ENCODE measurements at regions not wholly inside any gene's neighbourhood (a gene's known extent, or its start where the extent isn't known, plus 50 kb on each side); places are given as distances from the start of the nearest gene placed in this dataset.

GRCh38 chr2:128451084-128452023 lies 132.7 kb upstream of the HS6ST1 start:
- BruUV-seq (replicated peaks), result no TSS peak
- no peak overlapping the region for H3K27ac ChIP-seq (ENCODE audit: extremely low read depth, low read depth, low read length)
- no peak overlapping the region for H3K4me2 ChIP-seq (ENCODE audit: insufficient read depth, low read length)
- ChIA-PET POLR2A (interaction anchor here (0.7 to 1.2 kb wide), 2 partner anchors 13 to 137 kb away, joined by 3 to 4 read pairs; no protein-coding TSS in a partner anchor), CTCF (ENCODE audit: low intra/inter-chr PET ratio) (no interaction called here)
- no peaks in the 10 kb centered on the region for H3K9me1 ChIP-seq (ENCODE audit: control insufficient read depth, insufficient read depth, low read length)
- H3K4me3 ChIP-seq, result no peak overlapping the region
- 23% methylated on average over 15 of the region's 15 CpGs for WGBS (ENCODE audit: insufficient coverage, low coverage, missing lambda C conversion rate)
- H4K20me1 ChIP-seq (replicated peaks; ENCODE audit: control insufficient read depth, insufficient read depth, low read length), result no peaks in the 10 kb centered on the region
- no peak overlapping the region for H3K9ac ChIP-seq (ENCODE audit: insufficient read depth in 1 of 2, low read depth in 2 of 2, low read length in 2 of 2)
- intact Hi-C loops (cut with micrococcal nuclease) (no loop called here), in situ Hi-C loops (cut with MboI) (no loop called here)
- no peaks in the 10 kb centered on the region for H3K79me2 ChIP-seq (ENCODE audit: control insufficient read depth, insufficient read depth, low read length)
- peaks cover 0 to 29% of the 10 kb centered on the region in 2 experiments; a peak in 2 of 5 replicates for H3K27me3 ChIP-seq (ENCODE audit: control insufficient read depth in 2 of 2, insufficient read depth in 2 of 2, low read length in 2 of 2)
- no peak for DNase-seq (ENCODE audit: extremely low read depth in 1 of 4, low spot score in 3 of 4)
- TF ChIP-seq U2AF2 (optimal IDR thresholded peaks at IDR 0.05; ENCODE audit: low read depth, low read length) (no peak), ZC3H8 (IDR thresholded peaks at IDR 0.05) (no peak)
- no peak for ATAC-seq
- no peak for FAIRE-seq
- peaks cover 10 to 11% of the 10 kb centered on the region in 2 experiments for H3K4me1 ChIP-seq (replicated peaks in 1 of 2; ENCODE audit: control insufficient read depth in 2 of 2, insufficient read depth in 2 of 2, low read length in 2 of 2)
- no peaks in the 10 kb centered on the region for H3K9me3 ChIP-seq (replicated peaks; ENCODE audit: control insufficient read depth, insufficient read depth, low read depth, low read length)
- no peaks in the 10 kb centered on the region for H3K36me3 ChIP-seq (ENCODE audit: control insufficient read depth, insufficient read depth, low read length)
- H2AFZ ChIP-seq (ENCODE audit: low read depth, low read length), result no peak overlapping the region

GRCh38 chr2:128452024-128452411 lies 133.3 kb upstream of the HS6ST1 start:
- ATAC-seq (no peak), DNase-seq (ENCODE audit: extremely low read depth in 1 of 4, low spot score in 3 of 4) (no peak), FAIRE-seq (no peak)
- POLR2A ChIA-PET, result no interaction called here
- CTCF ChIA-PET (ENCODE audit: low intra/inter-chr PET ratio), result no interaction called here
- no TSS peak for BruUV-seq (replicated peaks)
- H3K27me3 ChIP-seq (ENCODE audit: control insufficient read depth in 2 of 2, insufficient read depth in 2 of 2, low read length in 2 of 2), result peaks cover 0 to 29% of the 10 kb centered on the region in 2 experiments; a peak in 2 of 5 replicates
- H3K4me1 ChIP-seq (replicated peaks in 1 of 2; ENCODE audit: control insufficient read depth in 2 of 2, insufficient read depth in 2 of 2, low read length in 2 of 2), result peaks cover 3 to 5% of the 10 kb centered on the region in 2 experiments; a peak in 3 of 5 replicates
- H2AFZ ChIP-seq (ENCODE audit: low read depth, low read length), result no peak overlapping the region
- in situ Hi-C loops (cut with MboI), result no loop called here
- H3K4me2 ChIP-seq (ENCODE audit: insufficient read depth, low read length), result no peak overlapping the region
- no peaks in the 10 kb centered on the region for H4K20me1 ChIP-seq (replicated peaks; ENCODE audit: control insufficient read depth, insufficient read depth, low read length)
- TF ChIP-seq PRDM10 (IDR thresholded peaks at IDR 0.05; ENCODE audit: partially characterized antibody) (no peak), CCNT2 (IDR thresholded peaks at IDR 0.05; ENCODE audit: borderline replicate concordance, extremely low read depth, insufficient read length, low read depth, low read length) (no peak), FOXA3 (CRISPR knock-in tag; conservative IDR thresholded peaks at IDR 0.05 in 1 of 2, IDR thresholded peaks at IDR 0.05 in 1 of 2) (no peak)
- 0% methylated on average over 1 of the region's 1 CpG for WGBS (ENCODE audit: insufficient coverage, low coverage, missing lambda C conversion rate)
- no peaks in the 10 kb centered on the region for H3K36me3 ChIP-seq (ENCODE audit: control insufficient read depth, insufficient read depth, low read length)
- H3K9me3 ChIP-seq (replicated peaks; ENCODE audit: control insufficient read depth, insufficient read depth, low read depth, low read length), result no peaks in the 10 kb centered on the region
- intact Hi-C loops (cut with micrococcal nuclease), result no loop called here
- no peak overlapping the region for H3K9ac ChIP-seq (ENCODE audit: insufficient read depth in 1 of 2, low read depth in 2 of 2, low read length in 2 of 2)
- H3K27ac ChIP-seq (ENCODE audit: extremely low read depth, low read depth, low read length), result no peak overlapping the region
- H3K79me2 ChIP-seq (ENCODE audit: control insufficient read depth, insufficient read depth, low read length), result no peaks in the 10 kb centered on the region
- H3K4me3 ChIP-seq, result no peak overlapping the region
- no peaks in the 10 kb centered on the region for H3K9me1 ChIP-seq (ENCODE audit: control insufficient read depth, insufficient read depth, low read length)
